ENCODE measurements at regions not wholly inside any gene's neighbourhood (a gene's known extent, or its start where the extent isn't known, plus 50 kb on each side); places are given as distances from the start of the nearest gene placed in this dataset.

GRCh38 chr2:63755965-63756364 is 85.7 kb upstream of the UGP2 start:
- no peaks in the 10 kb centered on the region for H3K27me3 ChIP-seq
- no peak for DNase-seq
- no peak overlapping the region for H3K4me3 ChIP-seq (ENCODE audit: low read depth, low read length)
- TF ChIP-seq CTCF (IDR thresholded peaks at IDR 0.05; ENCODE audit: low read depth, low read length): no peak
- H3K36me3 ChIP-seq: no peaks in the 10 kb centered on the region
- H3K9me3 ChIP-seq: no peaks in the 10 kb centered on the region
- no peaks in the 10 kb centered on the region for H3K4me1 ChIP-seq

- no peak for DNase-seq
- TF ChIP-seq CTCF (IDR thresholded peaks at IDR 0.05; ENCODE audit: low read depth, low read length): no peak
Observed at GRCh38 chr2:63763391-63763941, 78.2 kb upstream of the UGP2 start.

GRCh38 chr2:63764630-63765029 is 77.1 kb upstream of the UGP2 start:
- Histone ChIP-seq H3K27me3 (no peaks in the 10 kb centered on the region), H3K36me3 (no peaks in the 10 kb centered on the region), H3K4me3 (ENCODE audit: low read depth, low read length) (no peak overlapping the region), H3K9me3 (no peaks in the 10 kb centered on the region), H3K4me1 (no peaks in the 10 kb centered on the region)
- no peak for TF ChIP-seq CTCF (IDR thresholded peaks at IDR 0.05; ENCODE audit: low read depth, low read length)
- no peak for DNase-seq

More at GRCh38 chr2:63763391-63763941, 78.2 kb upstream of the UGP2 start:
- no peaks in the 10 kb centered on the region for H3K36me3 ChIP-seq
- no peak overlapping the region for H3K4me3 ChIP-seq (ENCODE audit: low read depth, low read length)
- H3K4me1 ChIP-seq: no peaks in the 10 kb centered on the region
- H3K9me3 ChIP-seq: no peaks in the 10 kb centered on the region
- no peaks in the 10 kb centered on the region for H3K27me3 ChIP-seq

GRCh38 chr2:63765117-63765516 is 76.6 kb upstream of the UGP2 start:
- DNase-seq: no peak
- Histone ChIP-seq H3K4me3 (ENCODE audit: low read depth, low read length) (no peak overlapping the region), H3K9me3 (no peaks in the 10 kb centered on the region), H3K27me3 (no peaks in the 10 kb centered on the region), H3K4me1 (no peaks in the 10 kb centered on the region), H3K36me3 (no peaks in the 10 kb centered on the region)
- TF ChIP-seq CTCF (IDR thresholded peaks at IDR 0.05; ENCODE audit: low read depth, low read length): no peak

GRCh38 chr2:63767307-63767706 is 74.4 kb upstream of the UGP2 start:
- no peak for TF ChIP-seq CTCF (IDR thresholded peaks at IDR 0.05; ENCODE audit: low read depth, low read length)

GRCh38 chr2:63768051-63768450 is 73.6 kb upstream of the UGP2 start:
- Histone ChIP-seq H3K36me3 (no peaks in the 10 kb centered on the region), H3K9me3 (no peaks in the 10 kb centered on the region), H3K27me3 (no peaks in the 10 kb centered on the region), H3K4me3 (ENCODE audit: low read depth, low read length) (no peak overlapping the region), H3K4me1 (no peaks in the 10 kb centered on the region)
- DNase-seq: no peak
- TF ChIP-seq CTCF (IDR thresholded peaks at IDR 0.05; ENCODE audit: low read depth, low read length): no peak

More at GRCh38 chr2:63767307-63767706, 74.4 kb upstream of the UGP2 start:
- no peaks in the 10 kb centered on the region for H3K27me3 ChIP-seq
- H3K36me3 ChIP-seq: no peaks in the 10 kb centered on the region
- H3K4me1 ChIP-seq: no peaks in the 10 kb centered on the region
- DNase-seq: no peak
- H3K4me3 ChIP-seq (ENCODE audit: low read depth, low read length): no peak overlapping the region
- no peaks in the 10 kb centered on the region for H3K9me3 ChIP-seq
